NT2/D1 (cell line): ENCODE measurements at regions not wholly inside any gene's neighbourhood (a gene's known extent, or its start where the extent isn't known, plus 50 kb on each side); places are given as distances from the start of the nearest gene placed in this dataset.

Experiments
- SUZ12 ChIP-seq: IDR thresholded peaks from 2 replicates; pipeline ENCODE4 v1.6.1; 2011; ENCODE audit not compliant: insufficient read length, insufficient read depth; ENCODE audit errors: extremely low read depth
- YY1 ChIP-seq: IDR thresholded peaks from 2 replicates; pipeline ENCODE4 v1.6.1; 2011; ENCODE audit not compliant: insufficient read length, insufficient read depth
- ZNF274 ChIP-seq: IDR thresholded peaks from 2 replicates; pipeline ENCODE4 v1.6.1; 2011; ENCODE audit warnings: mild to moderate bottlenecking, low read depth, low read length

DNA sequence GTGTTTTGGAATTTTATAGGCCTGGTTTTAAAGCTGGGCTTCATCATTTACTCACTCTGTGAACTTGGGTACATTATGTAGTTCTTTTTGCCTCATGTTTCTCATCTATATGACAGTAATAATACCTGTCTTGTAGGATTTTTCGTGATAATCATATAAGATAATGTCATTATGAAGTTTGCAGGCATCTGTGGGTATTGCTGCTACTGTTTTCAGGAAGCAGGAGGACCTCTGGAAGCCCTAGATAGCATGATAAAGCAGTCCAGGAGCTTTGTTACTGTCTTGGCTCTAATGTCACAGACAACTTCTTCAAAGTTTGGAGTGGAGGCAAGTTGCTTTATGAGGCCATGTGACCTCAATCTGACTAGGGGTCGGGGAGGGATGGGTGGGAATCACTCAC is 145.0 kb upstream of the MEIS2 start:
- TF ChIP-seq ZNF274 (no peak), YY1 (no peak), SUZ12 (no peak)
